WERI-Rb-1 (cell line): ENCODE measurements at regions not wholly inside any gene's neighbourhood (a gene's known extent, or its start where the extent isn't known, plus 50 kb on each side); places are given as distances from the start of the nearest gene placed in this dataset.
A peak's percentile ranks its signal among the peaks of the same experiment; 100 is the strongest.

ENCODE experiments used
- DNase-seq: peaks from one replicate; pipeline ENCODE4 v3.0.0-alpha.2; 2020
- H3K27ac ChIP-seq: fragments of 250-450 bp; sonication (Bioruptor Pico); 2 replicates; pipeline ENCODE4 v1.5.1; 2020; ENCODE audit warnings: mild to moderate bottlenecking, moderate library complexity
- H3K27me3 ChIP-seq: fragments of 250-450 bp; sonication (Bioruptor Pico); 2 replicates; pipeline ENCODE4 v1.5.1; 2021; ENCODE audit warnings: mild to moderate bottlenecking, low read depth, moderate library complexity; ENCODE audit not compliant: insufficient read depth, severe bottlenecking
- H3K36me3 ChIP-seq: fragments of 250-450 bp; sonication (Bioruptor Pico); 2 replicates; pipeline ENCODE4 v1.5.1; 2020; ENCODE audit warnings: mild to moderate bottlenecking, moderate library complexity
- H3K4me3 ChIP-seq: 2 replicates; pipeline ENCODE4 v1.5.1; 2011; ENCODE audit warnings: low read depth, mild to moderate bottlenecking, control low read depth, low read length
- H3K9me3 ChIP-seq: fragments of 250-450 bp; sonication (Bioruptor Pico); 2 replicates; pipeline ENCODE4 v1.5.1; 2021; ENCODE audit warnings: mild to moderate bottlenecking, moderate library complexity; ENCODE audit not compliant: severe bottlenecking
- TF ChIP-seq, protein P1 (sequence below): IDR thresholded peaks from 2 replicates; pipeline ENCODE4 v1.5.1; 2011; ENCODE audit warnings: low read depth, mild to moderate bottlenecking, control low read depth, inconsistent platforms, low read length

DNA sequence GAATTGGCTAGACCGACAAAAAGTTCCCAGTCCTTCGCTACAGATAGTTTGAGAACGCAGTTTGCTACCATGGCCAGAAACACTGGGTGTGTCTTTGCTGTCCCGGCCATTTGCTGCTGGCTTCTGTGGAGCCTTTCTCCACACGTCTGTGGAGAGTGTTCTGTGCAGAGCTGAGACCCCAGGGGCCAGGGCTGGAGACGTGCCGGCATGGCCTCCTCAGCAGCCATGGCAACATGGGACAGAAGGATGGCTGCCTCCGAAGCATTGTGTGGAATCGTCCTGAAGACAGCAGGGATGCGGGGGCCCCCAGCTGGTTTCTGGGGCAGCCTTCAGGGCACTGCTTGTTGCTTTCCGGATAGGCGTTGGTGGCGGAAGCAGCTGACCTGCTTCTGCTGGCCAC lies 142.8 kb downstream of the GADD45G start:
- Histone ChIP-seq H3K27ac (peak overlapping the region; percentile 88), H3K9me3 (peaks cover 2% of the 10 kb centered on the region), H3K27me3 (no peaks in the 10 kb centered on the region), H3K36me3 (no peaks in the 10 kb centered on the region), H3K4me3 (no peak overlapping the region)
- TF ChIP-seq, protein P1, sequence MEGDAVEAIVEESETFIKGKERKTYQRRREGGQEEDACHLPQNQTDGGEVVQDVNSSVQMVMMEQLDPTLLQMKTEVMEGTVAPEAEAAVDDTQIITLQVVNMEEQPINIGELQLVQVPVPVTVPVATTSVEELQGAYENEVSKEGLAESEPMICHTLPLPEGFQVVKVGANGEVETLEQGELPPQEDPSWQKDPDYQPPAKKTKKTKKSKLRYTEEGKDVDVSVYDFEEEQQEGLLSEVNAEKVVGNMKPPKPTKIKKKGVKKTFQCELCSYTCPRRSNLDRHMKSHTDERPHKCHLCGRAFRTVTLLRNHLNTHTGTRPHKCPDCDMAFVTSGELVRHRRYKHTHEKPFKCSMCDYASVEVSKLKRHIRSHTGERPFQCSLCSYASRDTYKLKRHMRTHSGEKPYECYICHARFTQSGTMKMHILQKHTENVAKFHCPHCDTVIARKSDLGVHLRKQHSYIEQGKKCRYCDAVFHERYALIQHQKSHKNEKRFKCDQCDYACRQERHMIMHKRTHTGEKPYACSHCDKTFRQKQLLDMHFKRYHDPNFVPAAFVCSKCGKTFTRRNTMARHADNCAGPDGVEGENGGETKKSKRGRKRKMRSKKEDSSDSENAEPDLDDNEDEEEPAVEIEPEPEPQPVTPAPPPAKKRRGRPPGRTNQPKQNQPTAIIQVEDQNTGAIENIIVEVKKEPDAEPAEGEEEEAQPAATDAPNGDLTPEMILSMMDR = no peak
- DNase-seq = no peak

DNA sequence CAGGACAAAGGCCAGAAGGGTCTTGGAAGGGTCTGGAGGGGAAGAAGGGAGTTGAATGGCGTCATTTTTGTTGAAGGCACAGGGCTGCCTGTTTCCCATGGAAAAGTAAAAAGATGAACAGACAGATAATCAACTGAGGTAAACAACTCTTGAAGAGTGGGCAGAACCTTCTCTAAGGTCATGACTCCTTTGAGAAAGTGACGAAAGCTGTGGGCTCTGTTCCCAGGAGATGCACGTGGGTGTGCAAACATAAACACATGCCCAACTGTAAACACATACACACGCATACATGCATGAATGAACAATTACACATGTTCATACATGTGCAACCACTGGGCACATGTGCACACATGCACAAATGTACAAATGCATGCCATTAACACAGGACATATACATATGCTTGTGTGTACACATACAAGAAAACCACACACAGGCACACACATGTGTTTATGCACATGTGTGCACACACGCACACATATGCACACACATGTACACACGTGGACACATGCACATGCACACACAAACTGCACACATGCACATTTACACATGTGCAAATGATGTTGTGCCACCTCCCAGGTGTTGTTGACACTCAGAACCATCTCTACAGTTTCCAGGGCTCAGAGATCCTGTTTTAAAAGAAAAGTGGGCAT lies 143.3 kb downstream of the GADD45G start:
- Histone ChIP-seq H3K27ac (peak overlapping the region; percentile 88; the same call in 1 of the 2 replicates), H3K4me3 (no peak overlapping the region), H3K27me3 (no peaks in the 10 kb centered on the region), H3K36me3 (no peaks in the 10 kb centered on the region), H3K9me3 (peaks cover 2% of the 10 kb centered on the region)
- TF ChIP-seq, protein P1 = no peak
- no peak for DNase-seq

DNA sequence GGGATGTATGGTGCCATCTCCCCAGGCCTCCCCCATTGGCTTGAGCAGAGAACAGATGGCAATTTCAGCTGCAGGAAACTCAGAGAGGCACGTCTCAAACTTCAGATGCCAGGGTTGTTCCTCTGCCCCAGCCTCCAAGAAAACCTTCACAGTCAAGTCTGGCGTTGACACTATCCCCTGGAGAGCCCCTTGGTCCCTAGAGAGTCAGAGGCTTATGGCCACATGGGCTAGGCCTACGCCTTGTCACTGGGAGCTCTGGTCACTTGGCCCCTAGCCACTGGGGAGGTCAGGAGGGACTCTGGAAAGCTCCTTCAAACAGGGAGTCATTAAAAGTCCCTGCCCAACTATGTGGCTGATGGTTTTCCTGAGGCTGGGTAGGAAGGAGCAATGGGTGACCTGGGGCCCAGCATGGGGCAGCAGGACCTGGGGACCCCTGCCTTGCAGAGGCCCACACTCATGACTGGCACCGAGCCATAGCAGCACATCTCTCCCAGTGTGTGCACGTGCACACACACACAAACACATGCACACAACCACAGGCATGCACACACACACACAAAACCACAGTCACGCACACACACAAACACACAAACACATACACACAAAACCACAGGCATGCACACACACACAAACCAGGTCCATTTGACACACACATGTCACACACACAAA lies 144.2 kb downstream of the GADD45G start:
- Histone ChIP-seq H3K36me3 (no peaks in the 10 kb centered on the region), H3K27ac (no peak overlapping the region), H3K4me3 (no peak overlapping the region), H3K9me3 (peaks cover 2% of the 10 kb centered on the region), H3K27me3 (no peaks in the 10 kb centered on the region)
- DNase-seq = no peak
- TF ChIP-seq, protein P1 = no peak

DNA sequence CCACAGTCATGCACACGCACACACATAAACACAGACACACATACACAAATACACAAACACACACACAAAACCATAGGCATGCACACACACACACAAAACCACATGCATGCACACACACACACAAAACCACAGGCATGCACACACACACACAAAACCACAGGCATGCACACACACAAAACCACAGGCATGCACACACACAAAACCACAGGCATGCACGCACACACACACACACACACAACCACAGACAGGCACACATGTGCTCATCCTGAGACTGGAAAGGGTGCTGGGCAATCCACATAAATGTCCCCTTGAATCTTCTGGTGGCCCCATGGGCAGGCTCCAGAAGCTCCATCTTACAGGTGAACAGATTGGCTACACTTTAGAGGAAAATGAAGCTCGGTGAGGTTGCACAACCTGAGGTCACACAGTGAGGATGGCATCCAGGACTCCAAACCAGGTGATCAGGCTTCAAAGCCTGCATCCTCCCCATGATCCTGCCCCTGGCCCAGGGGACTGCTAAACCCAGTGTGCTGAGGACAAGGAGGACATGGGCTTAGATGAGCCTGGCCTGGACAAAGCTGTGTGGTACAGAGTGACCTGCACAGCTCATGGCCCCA lies 144.8 kb downstream of the GADD45G start:
- TF ChIP-seq, protein P1 = no peak
- peaks cover 2% of the 10 kb centered on the region for H3K9me3 ChIP-seq

DNA sequence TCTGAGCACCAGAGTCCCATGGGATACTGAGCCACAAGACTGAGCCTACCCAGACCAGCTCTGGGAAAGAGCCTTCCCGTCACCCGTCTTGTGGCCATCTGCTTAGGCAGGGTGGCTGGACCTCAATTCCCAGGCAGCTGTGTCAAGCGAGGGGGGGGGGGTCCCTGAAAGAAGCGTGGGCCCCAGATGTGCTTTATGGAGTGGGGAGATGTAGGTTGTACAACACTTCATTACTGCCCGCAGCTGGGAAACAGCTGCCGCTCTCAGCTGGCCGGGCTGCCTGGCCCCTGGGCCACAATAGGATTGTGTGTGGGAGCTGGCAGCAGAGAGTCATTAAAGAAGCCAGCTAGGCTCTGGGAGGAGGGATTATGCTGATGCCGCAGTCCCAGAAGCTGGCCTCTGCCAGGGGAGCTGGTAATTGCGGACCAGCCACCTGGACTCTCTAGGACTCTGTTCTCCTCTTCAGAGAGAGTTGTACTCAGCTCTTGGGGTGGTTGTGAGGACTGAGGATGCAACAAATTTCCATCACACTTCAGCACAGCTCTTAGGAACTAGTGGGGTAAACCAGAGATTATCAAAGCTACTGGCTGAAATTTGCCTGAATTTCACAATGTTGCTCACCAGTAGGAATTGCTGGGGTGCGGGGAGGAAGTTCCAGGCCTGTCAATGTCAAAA lies 145.4 kb downstream of the GADD45G start:
- no peaks in the 10 kb centered on the region for H3K27me3 ChIP-seq
- H3K9me3 ChIP-seq = peaks cover 2% of the 10 kb centered on the region
- peak overlapping the region; percentile 77 for H3K27ac ChIP-seq
- H3K4me3 ChIP-seq = no peak overlapping the region
- peak; percentile 76 for DNase-seq
- TF ChIP-seq, protein P1 = no peak
- no peaks in the 10 kb centered on the region for H3K36me3 ChIP-seq

More for the DNA sequence above, 144.8 kb downstream of the GADD45G start:
- DNase-seq = no peak
- Histone ChIP-seq H3K27ac (peak overlapping the region; percentile 77), H3K4me3 (no peak overlapping the region), H3K36me3 (no peaks in the 10 kb centered on the region), H3K27me3 (no peaks in the 10 kb centered on the region)
